KG1 (cell line): ENCODE measurements at regions not wholly inside any gene's neighbourhood (a gene's known extent, or its start where the extent isn't known, plus 50 kb on each side); places are given as distances from the start of the nearest gene placed in this dataset.
"Not testable (repeated sequence)": the region's sequence is repeated elsewhere in the genome, so short reads cannot be mapped to it uniquely, and the experiment has no call there.

Source experiments
- DNase-seq: peaks from one replicate; lab custom pipeline; 2025; lab: John Stamatoyannopoulos, UW

GRCh38 chr12:77216136-77216535 is 150.8 kb upstream of the E2F7 start:
- not testable (repeated sequence) for DNase-seq

DNA sequence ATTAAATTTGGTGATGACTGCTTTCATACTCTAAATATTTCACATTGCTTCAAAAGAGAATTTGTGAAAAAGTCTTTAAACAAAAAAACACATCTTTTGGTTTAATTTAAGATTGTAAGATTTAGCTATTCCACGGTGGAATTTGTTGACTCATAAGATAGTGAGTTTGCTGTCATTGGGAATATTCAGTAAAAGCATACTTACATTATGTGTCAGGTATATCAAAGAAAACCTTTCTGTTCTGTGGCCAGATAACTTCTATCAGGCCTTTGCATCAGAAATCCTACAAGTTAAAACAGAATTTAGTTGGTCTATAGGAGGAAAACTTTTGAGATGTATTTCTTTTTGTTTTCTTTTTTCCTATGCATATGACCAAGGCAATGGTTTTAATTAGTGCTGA is 148.8 kb upstream of the E2F7 start:
- no peak for DNase-seq

GRCh38 chr12:77213319-77213718 is 147.9 kb upstream of the E2F7 start:
- DNase-seq, result no peak

DNA sequence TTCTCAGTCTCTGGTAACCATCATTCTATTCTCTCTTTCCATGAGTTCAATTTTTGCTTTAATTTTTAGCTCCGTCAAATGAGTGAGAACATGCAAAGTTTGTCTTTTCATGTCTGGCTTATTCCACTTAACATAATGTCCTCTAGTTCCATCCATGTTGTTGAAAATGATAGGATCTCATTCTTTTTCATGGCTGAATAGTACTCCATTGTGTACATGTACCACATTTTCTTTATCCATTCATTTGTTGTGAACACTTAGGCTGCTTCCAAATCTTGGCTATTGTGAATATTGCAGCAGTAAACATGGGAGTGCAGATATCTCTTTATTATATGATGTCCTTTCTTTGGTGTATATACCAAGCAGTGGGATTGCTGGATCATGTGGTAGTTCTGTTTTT is 145.4 kb upstream of the E2F7 start:
- DNase-seq, result no peak

DNA sequence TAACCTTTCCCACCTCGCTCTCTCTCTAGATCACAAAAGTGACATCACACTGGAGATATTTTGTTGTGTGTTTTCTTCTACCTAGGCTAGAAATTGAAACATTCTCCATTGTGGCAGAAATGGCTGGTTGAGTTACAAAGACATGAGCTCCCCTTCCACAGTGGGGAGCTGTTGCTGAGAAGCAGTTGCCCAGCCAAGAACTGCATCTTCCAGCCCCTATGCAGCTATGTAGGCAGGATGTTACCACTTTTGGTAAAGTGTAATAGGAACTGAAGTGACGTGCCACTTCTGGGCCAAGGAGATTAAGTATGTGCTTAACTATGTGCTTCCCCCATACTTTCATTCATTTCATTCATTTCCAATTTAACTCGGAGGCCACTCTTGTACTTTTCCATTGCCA is 138.7 kb upstream of the E2F7 start:
- no peak for DNase-seq

DNA sequence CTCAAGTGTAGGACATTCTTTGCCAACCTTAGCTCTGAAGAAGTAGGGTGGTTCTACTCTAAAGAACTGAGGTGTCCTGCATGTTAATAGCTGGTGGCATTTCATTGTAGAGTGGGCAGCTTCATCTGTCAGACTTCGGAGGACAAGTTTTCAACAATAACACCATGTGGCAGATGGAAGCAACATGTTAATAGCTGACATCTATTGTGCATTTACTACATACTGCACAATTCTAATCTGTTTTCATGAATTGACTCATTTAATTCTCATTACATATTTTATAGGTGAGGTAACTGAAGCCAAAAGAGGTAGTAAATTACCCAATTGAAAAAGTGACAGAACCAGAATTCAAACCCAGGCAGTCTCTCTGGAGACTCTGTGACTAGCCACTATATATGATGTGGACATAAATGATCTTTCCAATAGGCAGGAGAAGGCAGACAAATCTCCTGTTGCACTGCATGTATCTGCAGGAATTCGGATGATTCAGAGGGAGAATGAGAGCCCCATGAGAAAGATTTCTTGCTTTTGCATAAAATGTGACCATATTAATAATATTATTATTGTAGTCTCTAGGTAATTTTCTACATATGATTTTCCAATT is 137.2 kb upstream of the E2F7 start:
- DNase-seq, result no peak

GRCh38 chr12:77189901-77190416 is 124.6 kb upstream of the E2F7 start:
- no peak for DNase-seq

DNA sequence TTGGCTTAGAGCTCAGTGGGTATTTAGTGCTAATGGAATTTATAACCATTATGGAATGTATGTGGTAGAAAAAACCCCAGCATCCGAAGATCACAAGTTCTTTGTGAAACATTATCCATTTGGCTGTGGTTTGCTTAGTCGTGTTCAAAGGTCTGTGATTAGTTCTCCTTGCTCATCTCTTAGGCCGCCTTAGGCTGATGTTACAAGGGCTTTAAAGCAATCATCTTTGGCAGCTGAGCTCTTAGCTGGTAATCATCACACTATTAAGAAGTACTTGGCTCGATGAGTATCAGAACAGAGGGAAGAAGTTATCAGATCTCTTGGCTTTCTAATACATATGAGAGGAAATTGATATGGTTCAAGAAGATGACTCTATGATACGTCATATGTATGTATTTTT is 124.1 kb upstream of the E2F7 start:
- no peak for DNase-seq

DNA sequence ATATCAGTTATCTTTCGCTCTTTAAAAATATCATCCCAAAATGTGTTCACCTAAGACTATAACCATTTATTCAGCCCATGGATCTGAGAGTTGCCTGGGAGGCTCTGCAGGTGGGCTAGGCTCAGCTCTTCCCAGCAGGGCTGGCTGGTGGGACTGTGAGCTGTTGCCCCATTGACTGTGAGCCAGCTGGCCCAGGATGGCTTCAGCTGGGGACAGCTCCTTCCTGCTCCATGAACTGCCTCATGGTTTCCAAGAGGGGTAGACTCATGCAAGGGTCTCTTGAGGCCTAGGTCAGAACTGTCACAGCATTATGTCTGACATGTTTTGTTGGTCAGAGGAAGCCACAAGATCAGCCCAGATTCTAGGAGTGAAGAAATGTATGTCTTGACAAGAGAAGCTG is 114.1 kb upstream of the E2F7 start:
- no peak for DNase-seq

- no peak for DNase-seq
These were observed 102.4 kb upstream of the E2F7 start for GRCh38 chr12:77167801-77168200.

DNA sequence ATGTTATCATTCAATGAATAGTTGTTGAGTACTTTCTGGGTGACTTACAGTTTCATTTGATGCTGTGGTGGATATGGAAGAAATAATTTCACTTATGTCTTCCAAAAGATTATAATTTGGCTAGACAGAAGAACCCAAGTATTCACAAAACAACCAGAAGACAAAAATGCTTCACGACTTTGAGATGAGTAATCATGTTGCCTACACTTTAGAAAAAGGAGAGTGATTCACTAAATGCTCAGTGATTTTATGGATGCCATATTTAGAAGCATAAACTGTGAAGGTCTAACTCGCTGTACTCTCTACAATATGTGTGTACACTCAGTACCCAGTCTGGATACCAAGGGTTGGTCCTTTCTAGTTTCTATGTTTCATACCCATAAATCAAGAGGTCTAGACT is 101.3 kb upstream of the E2F7 start:
- DNase-seq, result no peak

DNA sequence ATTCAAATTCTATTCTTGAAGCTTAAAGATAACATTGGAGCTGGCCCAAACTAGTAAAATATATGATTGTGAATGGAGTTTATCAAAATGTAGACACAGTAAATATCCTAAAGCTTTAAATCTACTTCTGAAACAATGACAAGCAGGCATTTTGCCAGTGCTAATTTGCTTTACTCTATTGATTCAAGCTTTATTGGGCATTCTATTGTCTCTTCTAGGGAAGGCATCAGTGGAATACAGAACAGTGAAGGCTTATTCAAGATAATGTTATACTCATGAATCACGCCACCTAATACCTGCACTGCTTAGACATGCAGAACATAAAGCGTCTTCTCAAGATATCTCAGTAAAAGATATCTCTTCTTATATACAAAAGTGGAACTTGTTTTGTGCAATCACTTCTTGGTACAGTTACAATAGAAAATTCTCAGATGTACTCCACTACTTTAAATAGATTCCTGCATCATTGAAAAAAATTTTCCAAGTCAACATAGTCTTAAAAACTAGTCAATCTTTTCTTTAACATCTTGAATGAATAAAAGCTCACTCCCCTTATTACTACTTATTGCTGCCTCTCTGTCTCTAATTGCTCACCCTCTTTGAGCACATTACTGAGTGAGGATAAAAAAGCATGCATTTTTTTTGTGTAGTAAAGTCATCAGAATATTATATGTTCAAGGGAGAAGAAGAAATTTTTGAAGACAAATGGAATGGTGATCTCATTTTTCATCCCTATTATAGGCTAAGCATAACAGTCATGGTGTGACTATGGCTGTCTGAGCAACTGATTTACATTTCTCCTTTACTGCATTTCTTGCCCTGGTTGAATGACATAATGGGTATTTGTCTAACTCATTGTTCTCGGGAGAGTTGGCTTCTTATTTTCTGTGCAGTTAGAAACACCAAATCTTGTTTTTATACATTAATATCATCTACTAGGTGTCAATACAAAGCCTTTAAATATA is 98.0 kb upstream of the E2F7 start:
- DNase-seq, result no peak

DNA sequence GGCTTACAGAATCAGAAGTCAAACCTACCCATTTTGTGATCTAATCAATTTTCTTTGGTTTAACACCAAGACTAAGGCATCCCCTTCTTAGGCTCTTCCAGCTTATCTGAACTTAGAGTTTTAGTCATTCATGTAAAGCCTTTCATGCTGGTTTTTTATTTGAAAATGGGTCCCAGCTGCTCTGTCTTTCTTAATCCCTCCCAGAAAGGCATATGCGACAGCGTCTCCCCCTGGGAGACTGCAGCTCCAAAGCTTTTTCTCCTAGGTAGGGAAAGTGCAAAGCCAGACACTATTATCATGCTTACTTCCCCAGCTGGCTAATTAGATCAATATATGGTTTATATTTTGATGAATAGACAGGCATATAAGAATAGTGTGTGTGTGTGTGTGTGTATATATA is 96.6 kb upstream of the E2F7 start:
- no peak for DNase-seq

DNA sequence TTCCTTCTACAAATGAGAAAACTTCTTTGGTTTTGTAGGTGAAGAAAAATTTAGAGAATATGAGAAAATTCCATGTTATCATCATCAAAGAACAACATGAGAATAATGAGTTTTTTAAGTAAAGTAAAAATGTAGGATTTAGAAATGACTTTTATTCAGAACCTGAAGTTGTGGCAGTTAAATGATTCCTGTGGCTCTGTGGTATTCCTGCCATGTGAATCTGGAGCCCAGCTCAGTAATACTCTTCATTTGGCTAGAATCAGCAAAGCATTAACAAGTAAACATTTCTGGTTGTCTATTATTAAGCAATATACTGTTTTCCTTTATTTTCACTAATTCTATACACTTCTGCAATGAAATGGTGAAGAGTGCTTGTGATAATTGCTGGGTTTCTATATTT is 95.6 kb upstream of the E2F7 start:
- DNase-seq, result no peak

DNA sequence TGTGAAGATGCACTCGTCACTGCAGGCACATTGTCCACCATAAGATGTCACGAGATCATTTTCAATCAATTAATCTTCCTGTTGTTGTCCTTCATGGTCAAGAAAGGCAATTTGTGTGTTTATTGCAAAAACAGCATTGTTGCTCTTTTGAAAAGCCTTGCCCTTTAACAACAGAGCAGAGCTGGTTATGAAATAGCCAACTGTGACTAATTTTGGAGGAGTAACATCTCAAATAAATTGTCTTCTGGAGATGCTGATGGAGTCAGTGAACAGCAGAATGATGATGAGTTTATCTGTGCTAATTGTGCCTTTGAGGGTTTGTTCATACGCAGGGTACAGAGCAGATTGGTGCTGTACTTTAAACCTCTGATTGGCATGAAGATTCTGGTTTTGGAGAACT is 88.3 kb upstream of the E2F7 start:
- no peak for DNase-seq

DNA sequence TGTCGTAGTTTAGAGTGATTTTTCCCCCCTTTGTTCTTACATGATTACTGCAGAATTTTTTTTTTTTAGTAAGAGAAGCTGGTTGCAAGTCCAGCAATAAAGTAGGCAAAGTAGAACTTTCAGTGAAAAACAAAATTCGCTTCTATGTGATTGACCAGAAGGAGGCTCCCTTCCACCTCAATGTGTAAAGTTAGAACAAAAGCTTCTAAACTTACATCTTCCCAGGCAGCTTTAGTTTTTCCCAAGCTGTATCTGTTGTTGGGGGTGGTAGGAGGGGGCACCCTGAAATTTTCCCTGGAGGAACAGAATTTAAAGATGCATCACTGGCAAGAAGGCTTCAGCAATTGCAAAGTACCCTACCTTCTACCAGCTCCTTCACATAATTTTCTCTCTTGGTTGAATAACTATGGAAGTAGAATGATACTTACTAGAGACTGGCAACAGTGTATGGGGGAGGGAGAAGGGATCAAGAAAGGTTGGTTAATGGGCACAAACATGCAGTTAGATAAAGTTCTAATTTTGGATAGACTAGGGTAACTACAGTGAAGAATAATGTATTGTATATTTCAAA is 87.3 kb upstream of the E2F7 start:
- no peak for DNase-seq

DNA sequence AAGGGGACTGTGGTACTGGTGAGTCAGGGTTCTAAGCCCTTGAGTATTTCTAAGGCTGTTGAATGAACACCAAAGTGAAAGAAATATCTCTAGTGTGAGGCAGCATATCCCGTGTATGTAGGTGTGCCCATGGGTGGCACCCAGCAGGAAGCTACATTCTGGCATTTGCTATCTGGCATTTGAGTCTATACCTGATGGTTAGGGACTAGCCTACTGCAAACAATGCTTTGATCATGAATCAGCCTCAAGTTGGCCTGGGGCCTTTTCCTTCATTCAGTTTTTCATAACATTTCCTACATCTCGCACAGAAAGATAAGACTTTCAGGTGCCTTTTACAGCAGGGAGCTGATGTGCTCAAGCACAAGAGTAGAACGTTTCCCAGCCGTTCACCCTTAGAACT is 85.7 kb upstream of the E2F7 start:
- DNase-seq, result no peak

DNA sequence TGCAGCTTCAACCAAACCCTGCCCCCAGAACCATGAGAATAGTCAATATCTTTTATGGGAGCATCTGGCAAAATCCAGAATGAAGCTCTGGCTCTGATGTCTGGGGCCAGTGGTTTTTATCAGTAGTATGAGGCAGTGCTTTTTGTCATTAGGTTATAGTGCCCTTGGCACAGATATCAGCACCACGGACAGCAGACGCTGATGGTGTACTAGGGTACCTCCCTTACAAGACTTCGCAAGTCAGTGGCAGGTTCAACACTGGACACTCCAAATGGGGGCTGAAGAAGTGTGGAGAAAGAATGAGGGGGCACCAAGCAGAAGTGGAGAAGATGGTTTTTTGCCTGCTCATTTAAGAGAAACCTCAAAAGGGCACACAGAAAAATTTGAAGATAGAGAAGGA is 68.2 kb upstream of the E2F7 start:
- no peak for DNase-seq

GRCh38 chr12:77131977-77132490 is 66.7 kb upstream of the E2F7 start:
- DNase-seq, result no peak

DNA sequence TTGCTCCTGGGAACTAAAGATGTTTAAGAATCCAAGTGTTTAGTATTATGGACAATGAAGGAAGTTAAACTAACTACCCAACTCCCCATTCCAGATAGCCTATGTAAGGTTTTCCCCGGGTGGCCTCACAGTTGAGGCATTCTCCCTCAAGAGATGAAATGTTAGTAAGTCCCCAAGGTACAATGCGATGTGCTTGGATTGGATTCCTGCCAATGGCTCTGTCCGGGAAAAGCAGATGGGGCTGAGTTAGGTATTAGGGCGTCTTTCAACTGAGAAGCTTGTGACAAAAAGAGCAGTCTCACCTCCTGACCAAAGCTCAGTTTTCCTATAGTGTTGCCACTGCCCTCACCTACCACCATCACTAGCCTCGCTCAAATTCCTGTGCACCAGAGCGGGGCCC is 64.8 kb upstream of the E2F7 start:
- DNase-seq, result no peak

DNA sequence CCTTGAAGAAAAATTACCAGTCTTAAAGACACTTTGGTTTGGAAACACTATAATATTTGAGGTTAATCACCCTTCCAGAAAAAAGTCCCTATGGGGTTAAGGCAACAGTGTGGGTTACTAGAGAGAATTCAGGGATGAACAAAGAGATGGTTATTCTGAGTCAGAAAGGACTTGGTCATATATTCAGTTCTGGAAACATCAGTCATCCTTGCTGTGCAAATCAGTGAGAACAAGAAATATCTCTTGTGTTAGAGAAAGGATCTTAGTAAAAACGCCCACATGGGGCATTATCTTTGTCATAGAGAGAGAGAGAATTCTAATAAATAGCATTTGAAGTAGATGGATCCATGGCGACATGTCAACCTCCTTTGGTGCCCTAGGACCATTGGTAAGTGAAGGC is 59.4 kb upstream of the E2F7 start:
- DNase-seq, result no peak

GRCh38 chr12:77122661-77123060 is 57.3 kb upstream of the E2F7 start:
- DNase-seq, result no peak

DNA sequence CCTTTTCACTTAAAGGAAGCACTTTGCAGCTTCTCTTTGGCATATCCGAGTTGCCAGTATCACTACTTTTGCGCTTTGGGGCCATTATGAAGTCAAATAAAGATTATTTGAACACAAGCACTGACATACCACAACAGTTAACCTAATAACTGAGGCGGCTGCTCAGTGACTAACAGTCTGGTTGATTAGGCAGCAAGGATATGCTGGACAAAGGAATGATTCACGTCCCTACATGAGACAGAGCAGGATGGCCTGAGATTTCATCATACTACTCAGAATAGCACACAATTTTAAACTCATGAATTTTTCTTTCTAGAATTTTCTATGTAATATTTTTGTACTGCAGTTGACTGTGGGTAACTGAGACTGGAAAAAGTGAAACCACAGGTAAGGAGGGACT is 56.9 kb upstream of the E2F7 start:
- no peak for DNase-seq
